ENCODE measurements at regions not wholly inside any gene's neighbourhood (a gene's known extent, or its start where the extent isn't known, plus 50 kb on each side); places are given as distances from the start of the nearest gene placed in this dataset.
"Not testable (repeated sequence)": the region's sequence is repeated elsewhere in the genome, so short reads cannot be mapped to it uniquely, and the experiment has no call there.

DNA sequence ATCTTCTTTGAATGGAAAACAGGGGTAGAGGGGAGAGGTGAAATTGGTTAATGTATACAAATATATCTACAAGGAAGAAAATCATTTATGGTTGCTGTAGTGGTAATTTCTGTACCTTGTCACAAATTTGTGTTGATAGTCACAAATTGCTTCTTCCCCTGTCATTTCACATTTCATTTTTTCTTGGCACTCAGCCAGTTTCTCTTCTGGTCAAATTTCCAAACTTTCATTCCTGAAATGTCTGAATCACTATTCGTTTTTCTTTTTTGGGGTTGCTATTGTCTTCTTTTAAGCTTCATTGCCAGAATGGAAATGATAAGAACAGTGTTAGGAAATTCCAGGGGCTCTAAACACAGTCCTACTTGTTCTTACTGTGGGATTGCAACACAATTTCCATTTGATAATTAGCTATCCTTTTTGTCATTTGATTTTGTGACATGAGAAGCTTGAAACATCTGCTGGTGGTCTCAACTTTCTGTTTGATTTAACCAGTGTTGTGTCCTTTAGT, 136.0 kb upstream of the GCFC2 start:
- Histone ChIP-seq H3K4me1 (ENCODE audit: insufficient read depth, insufficient read length) (no peaks in the 10 kb centered on the region), H3K36me3 (ENCODE audit: insufficient read depth, insufficient read length, low read length) (no peaks in the 10 kb centered on the region), H3K4me3 (ENCODE audit: insufficient read length, low read depth) (no peak overlapping the region), H3K9me3 (ENCODE audit: insufficient read depth, low read length) (no peaks in the 10 kb centered on the region), H3K9ac (ENCODE audit: insufficient read length, low read depth) (no peak overlapping the region), H3K27me3 (ENCODE audit: insufficient read depth, insufficient read length) (no peaks in the 10 kb centered on the region)
- TF ChIP-seq YY1 (IDR thresholded peaks at IDR 0.05; ENCODE audit: insufficient read depth, insufficient read length) (no peak), SUZ12 (IDR thresholded peaks at IDR 0.05; ENCODE audit: extremely low read depth, insufficient read depth, insufficient read length) (no peak), ZNF274 (IDR thresholded peaks at IDR 0.05; ENCODE audit: low read depth, low read length) (no peak)
- no peak for DNase-seq (ENCODE audit: low read depth, low spot score)

DNA sequence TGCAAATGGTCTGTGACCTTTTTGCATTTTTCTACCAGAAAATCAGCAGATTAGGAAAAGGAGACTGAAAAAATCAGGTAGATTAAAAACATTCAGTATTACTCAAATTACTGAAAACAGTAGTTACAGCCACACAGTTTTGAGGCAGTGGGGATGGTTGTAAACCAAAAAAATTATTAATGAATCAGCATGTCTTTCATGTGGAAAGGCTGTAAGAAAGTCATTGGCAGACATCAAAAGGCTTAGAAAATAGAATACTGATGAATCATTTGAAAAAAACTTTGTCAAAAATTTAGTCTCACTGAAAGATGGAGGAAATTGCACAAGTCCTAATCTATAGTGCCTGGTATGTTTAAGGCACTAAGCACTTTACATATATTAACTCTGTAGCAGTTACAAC, 133.9 kb upstream of the GCFC2 start:
- no peaks in the 10 kb centered on the region for H3K4me1 ChIP-seq (ENCODE audit: insufficient read depth, insufficient read length)
- TF ChIP-seq YY1 (IDR thresholded peaks at IDR 0.05; ENCODE audit: insufficient read depth, insufficient read length), result no peak
- TF ChIP-seq ZNF274 (IDR thresholded peaks at IDR 0.05; ENCODE audit: low read depth, low read length), result no peak
- TF ChIP-seq SUZ12 (IDR thresholded peaks at IDR 0.05; ENCODE audit: extremely low read depth, insufficient read depth, insufficient read length), result no peak
- H3K4me3 ChIP-seq (ENCODE audit: insufficient read length, low read depth), result no peak overlapping the region
- H3K9ac ChIP-seq (ENCODE audit: insufficient read length, low read depth), result no peak overlapping the region
- H3K27me3 ChIP-seq (ENCODE audit: insufficient read depth, insufficient read length), result no peaks in the 10 kb centered on the region
- H3K36me3 ChIP-seq (ENCODE audit: insufficient read depth, insufficient read length, low read length), result no peaks in the 10 kb centered on the region
- no peaks in the 10 kb centered on the region for H3K9me3 ChIP-seq (ENCODE audit: insufficient read depth, low read length)
- no peak for DNase-seq (ENCODE audit: low read depth, low spot score)

DNA sequence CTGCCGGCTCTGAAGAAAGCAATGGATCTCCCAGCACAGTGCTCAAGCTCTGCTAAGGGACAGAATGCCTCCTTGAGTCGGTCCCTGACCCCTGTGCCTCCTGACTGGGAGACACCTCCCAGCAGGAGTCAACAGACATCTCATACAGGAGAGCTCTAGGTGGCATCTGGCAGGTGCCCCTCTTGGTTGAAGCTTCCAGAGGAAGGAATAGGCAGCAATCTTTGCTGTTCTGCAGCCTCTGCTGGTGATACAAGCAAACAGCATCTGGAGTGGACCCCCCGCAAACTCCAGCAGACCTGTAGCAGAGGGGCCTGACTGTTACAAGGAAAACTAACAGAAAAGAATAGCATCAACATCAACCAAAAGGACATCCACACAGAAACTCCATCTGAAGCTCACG, 123.9 kb upstream of the GCFC2 start:
- not testable (repeated sequence) for H3K36me3 ChIP-seq (ENCODE audit: insufficient read depth, insufficient read length, low read length); H3K4me1 ChIP-seq (ENCODE audit: insufficient read depth, insufficient read length); H3K27me3 ChIP-seq (ENCODE audit: insufficient read depth, insufficient read length); DNase-seq (ENCODE audit: low read depth, low spot score); H3K9ac ChIP-seq (ENCODE audit: insufficient read length, low read depth); H3K4me3 ChIP-seq (ENCODE audit: insufficient read length, low read depth); H3K9me3 ChIP-seq (ENCODE audit: insufficient read depth, low read length)

DNA sequence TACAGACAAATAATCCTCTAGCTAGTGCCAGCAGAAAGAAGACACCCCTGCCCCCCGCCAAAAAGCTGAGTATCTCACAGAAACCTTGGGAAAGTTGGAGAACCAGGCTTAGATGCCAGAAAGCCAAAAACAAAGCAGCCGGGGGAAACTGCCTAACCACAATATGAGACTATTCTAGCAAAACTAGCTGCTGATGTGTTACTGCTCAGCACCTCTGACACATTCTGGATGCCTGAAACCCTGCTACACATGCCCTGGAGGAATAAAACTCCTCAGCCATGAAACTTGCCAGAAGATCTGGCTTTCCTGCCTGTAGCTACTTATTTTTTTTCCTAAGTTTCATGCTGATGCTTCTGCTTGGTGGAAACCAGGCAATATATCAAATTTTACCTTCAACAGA, 122.7 kb upstream of the GCFC2 start:
- no peaks in the 10 kb centered on the region for H3K4me1 ChIP-seq (ENCODE audit: insufficient read depth, insufficient read length)
- no peaks in the 10 kb centered on the region for H3K9me3 ChIP-seq (ENCODE audit: insufficient read depth, low read length)
- no peaks in the 10 kb centered on the region for H3K27me3 ChIP-seq (ENCODE audit: insufficient read depth, insufficient read length)
- H3K9ac ChIP-seq (ENCODE audit: insufficient read length, low read depth), result no peak overlapping the region
- no peak for DNase-seq (ENCODE audit: low read depth, low spot score)
- no peak for TF ChIP-seq YY1 (IDR thresholded peaks at IDR 0.05; ENCODE audit: insufficient read depth, insufficient read length)
- TF ChIP-seq SUZ12 (IDR thresholded peaks at IDR 0.05; ENCODE audit: extremely low read depth, insufficient read depth, insufficient read length), result no peak
- TF ChIP-seq ZNF274 (IDR thresholded peaks at IDR 0.05; ENCODE audit: low read depth, low read length), result no peak
- no peak overlapping the region for H3K4me3 ChIP-seq (ENCODE audit: insufficient read length, low read depth)
- no peaks in the 10 kb centered on the region for H3K36me3 ChIP-seq (ENCODE audit: insufficient read depth, insufficient read length, low read length)

DNA sequence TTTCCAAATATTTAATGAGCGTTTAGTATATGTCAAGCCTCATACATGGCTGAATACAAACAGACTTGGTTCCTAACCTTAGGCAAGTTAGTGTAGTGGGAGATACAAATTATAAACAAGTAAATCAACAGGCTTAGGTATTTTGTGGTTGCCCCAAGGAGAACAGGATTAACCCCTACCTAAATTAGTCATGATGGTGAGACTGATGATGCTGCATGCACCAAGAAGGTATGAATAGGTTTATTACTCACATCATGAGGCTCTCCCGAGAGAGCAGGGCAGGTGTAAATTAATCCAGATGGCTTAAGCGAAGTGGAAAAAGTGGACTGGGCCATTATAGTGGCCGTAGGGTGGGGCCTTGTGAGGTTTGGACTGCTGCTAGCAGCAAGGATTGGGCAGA, 118.1 kb upstream of the GCFC2 start:
- TF ChIP-seq YY1 (IDR thresholded peaks at IDR 0.05; ENCODE audit: insufficient read depth, insufficient read length) (no peak), SUZ12 (IDR thresholded peaks at IDR 0.05; ENCODE audit: extremely low read depth, insufficient read depth, insufficient read length) (no peak), ZNF274 (IDR thresholded peaks at IDR 0.05; ENCODE audit: low read depth, low read length) (no peak)
- H3K27me3 ChIP-seq (ENCODE audit: insufficient read depth, insufficient read length), result no peaks in the 10 kb centered on the region
- no peaks in the 10 kb centered on the region for H3K36me3 ChIP-seq (ENCODE audit: insufficient read depth, insufficient read length, low read length)
- DNase-seq (ENCODE audit: low read depth, low spot score), result no peak
- no peak overlapping the region for H3K4me3 ChIP-seq (ENCODE audit: insufficient read length, low read depth)
- no peak overlapping the region for H3K9ac ChIP-seq (ENCODE audit: insufficient read length, low read depth)
- H3K4me1 ChIP-seq (ENCODE audit: insufficient read depth, insufficient read length), result no peaks in the 10 kb centered on the region
- H3K9me3 ChIP-seq (ENCODE audit: insufficient read depth, low read length), result peaks cover 9% of the 10 kb centered on the region; the same call in 1 of the 2 replicates

DNA sequence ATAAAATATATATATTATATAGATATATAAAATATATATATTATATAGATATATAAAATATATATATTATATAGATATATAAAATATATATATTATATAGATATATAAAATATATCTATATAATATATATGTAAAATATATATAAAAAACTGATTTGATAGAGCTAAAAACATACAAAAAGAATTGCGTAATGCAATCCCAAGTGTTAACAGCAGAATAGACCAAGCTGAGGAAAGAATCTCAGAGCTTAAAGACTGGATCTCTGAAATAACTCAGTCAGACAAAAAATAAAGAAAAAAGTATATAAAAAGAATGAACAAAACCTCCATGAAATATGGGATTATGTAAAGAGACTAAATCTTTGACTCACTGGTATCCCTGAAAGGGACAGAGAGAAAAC, 112.8 kb upstream of the GCFC2 start:
- not testable (repeated sequence) for H3K27me3 ChIP-seq (ENCODE audit: insufficient read depth, insufficient read length); H3K4me3 ChIP-seq (ENCODE audit: insufficient read length, low read depth); H3K9me3 ChIP-seq (ENCODE audit: insufficient read depth, low read length); H3K9ac ChIP-seq (ENCODE audit: insufficient read length, low read depth); H3K36me3 ChIP-seq (ENCODE audit: insufficient read depth, insufficient read length, low read length); H3K4me1 ChIP-seq (ENCODE audit: insufficient read depth, insufficient read length); DNase-seq (ENCODE audit: low read depth, low spot score)

DNA sequence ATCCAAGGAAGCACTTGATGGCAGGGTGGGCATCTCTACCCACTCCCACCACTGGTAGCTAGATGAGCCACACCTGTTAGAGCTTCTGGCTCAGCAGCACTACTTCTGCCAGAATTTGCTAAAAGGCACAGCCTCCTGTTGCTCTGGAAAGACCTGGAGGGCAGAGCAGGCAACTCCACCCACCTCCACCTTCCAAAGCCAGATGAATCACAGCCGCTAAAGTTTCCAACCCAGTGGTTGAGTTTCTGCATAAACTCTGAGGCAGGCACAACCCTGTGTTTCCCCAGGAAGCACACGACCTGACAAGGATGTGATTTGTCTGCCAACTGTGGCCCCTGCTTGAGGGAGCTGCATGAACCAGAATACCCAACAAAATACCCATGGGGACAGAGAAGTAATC, 111.6 kb upstream of the GCFC2 start:
- no peak for DNase-seq (ENCODE audit: low read depth, low spot score)
- H3K4me1 ChIP-seq (ENCODE audit: insufficient read depth, insufficient read length), result no peaks in the 10 kb centered on the region
- no peak overlapping the region for H3K9ac ChIP-seq (ENCODE audit: insufficient read length, low read depth)
- peaks cover 9% of the 10 kb centered on the region; the same call in 1 of the 2 replicates for H3K9me3 ChIP-seq (ENCODE audit: insufficient read depth, low read length)
- TF ChIP-seq YY1 (IDR thresholded peaks at IDR 0.05; ENCODE audit: insufficient read depth, insufficient read length) (no peak), ZNF274 (IDR thresholded peaks at IDR 0.05; ENCODE audit: low read depth, low read length) (no peak), SUZ12 (IDR thresholded peaks at IDR 0.05; ENCODE audit: extremely low read depth, insufficient read depth, insufficient read length) (no peak)
- H3K27me3 ChIP-seq (ENCODE audit: insufficient read depth, insufficient read length), result no peaks in the 10 kb centered on the region
- no peak overlapping the region for H3K4me3 ChIP-seq (ENCODE audit: insufficient read length, low read depth)
- no peaks in the 10 kb centered on the region for H3K36me3 ChIP-seq (ENCODE audit: insufficient read depth, insufficient read length, low read length)

DNA sequence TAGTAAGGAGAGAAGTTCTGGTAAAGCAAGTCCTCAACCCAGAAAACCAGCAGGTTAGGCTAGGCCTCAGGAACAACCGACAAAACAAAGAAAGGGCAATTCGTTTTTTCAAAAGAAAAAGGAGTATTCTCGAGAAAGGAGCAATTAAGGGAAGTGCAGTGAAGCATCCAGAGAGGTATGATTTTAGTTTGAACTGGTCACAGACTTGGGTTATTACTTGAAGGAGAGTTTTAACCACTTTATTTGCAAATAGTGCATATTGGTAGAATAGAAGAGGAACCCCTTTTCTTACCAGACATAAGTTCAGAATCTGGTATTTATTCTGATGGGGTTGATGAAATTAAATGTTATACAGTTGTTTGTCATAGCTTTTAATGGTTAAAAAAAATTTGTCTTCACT, 110.0 kb upstream of the GCFC2 start:
- H3K9ac ChIP-seq (ENCODE audit: insufficient read length, low read depth), result no peak overlapping the region
- H3K9me3 ChIP-seq (ENCODE audit: insufficient read depth, low read length), result peaks cover 2% of the 10 kb centered on the region; the same call in 1 of the 2 replicates
- H3K27me3 ChIP-seq (ENCODE audit: insufficient read depth, insufficient read length), result no peaks in the 10 kb centered on the region
- TF ChIP-seq YY1 (IDR thresholded peaks at IDR 0.05; ENCODE audit: insufficient read depth, insufficient read length) (no peak), ZNF274 (IDR thresholded peaks at IDR 0.05; ENCODE audit: low read depth, low read length) (no peak), SUZ12 (IDR thresholded peaks at IDR 0.05; ENCODE audit: extremely low read depth, insufficient read depth, insufficient read length) (no peak)
- DNase-seq (ENCODE audit: low read depth, low spot score), result no peak
- no peak overlapping the region for H3K4me3 ChIP-seq (ENCODE audit: insufficient read length, low read depth)
- H3K36me3 ChIP-seq (ENCODE audit: insufficient read depth, insufficient read length, low read length), result no peaks in the 10 kb centered on the region
- no peaks in the 10 kb centered on the region for H3K4me1 ChIP-seq (ENCODE audit: insufficient read depth, insufficient read length)

Measured in NT2/D1 (cell line).